Activated CD4-positive, CD25-positive, alpha-beta regulatory T cell treated with anti-CD3 and anti-CD28 coated beads, Interleukin-2, amount 50 U/mL, for 24 hours (primary cell): ENCODE measurements at regions not wholly inside any gene's neighbourhood (a gene's known extent, or its start where the extent isn't known, plus 50 kb on each side); places are given as distances from the start of the nearest gene placed in this dataset.
A peak's percentile ranks its signal among the peaks of the same experiment; 100 is the strongest.
"Not testable (repeated sequence)": the region's sequence is repeated elsewhere in the genome, so short reads cannot be mapped to it uniquely, and the experiment has no call there.

Experiments used
- ATAC-seq, 2 donors: fragments of 150-1000 bp; cut with Tn5 transposase; one replicate each; pipeline ENCODE4 v1.10.0; 2021; ENCODE audit warnings: mild to moderate bottlenecking in 1 of 2, moderate library complexity in 1 of 2

DNA sequence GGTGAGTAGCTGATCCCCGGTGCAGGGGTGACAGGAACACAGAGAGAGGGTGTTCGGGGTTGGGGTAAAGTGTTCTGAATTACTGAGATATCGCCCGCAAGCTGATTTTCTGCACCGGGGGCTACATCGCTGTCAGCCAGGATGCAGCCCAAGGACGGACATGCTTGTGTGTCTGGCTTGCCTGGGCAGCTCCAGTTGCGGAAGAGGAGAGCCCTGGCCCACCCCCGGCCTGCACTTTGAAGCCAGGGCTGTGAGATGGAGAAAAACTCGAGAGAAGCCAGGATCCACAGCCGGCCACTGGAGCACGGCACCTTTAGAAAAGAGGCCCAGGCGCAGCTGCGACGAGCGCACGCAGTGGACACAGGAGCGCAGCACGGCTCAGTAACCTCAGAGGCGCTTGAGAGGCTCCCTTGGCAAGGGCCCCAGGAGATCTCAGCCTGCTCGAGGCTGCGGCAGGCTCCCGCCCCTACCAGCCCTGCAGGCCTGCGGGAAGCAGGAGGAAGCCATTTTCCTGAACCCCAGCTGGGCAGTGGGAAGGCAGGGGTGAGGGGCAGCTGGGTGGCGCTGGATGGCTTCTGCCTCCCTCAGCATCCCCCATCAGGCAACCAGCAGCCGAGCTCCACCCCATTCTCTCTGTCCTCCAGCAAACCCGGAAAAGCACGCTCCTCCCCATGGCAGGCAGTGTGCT lies 59.2 kb downstream of the C9orf50 start:
- ATAC-seq = no peak

GRCh38 chr9:129560881-129561306 lies 60.0 kb downstream of the C9orf50 start:
- no peak for ATAC-seq

DNA sequence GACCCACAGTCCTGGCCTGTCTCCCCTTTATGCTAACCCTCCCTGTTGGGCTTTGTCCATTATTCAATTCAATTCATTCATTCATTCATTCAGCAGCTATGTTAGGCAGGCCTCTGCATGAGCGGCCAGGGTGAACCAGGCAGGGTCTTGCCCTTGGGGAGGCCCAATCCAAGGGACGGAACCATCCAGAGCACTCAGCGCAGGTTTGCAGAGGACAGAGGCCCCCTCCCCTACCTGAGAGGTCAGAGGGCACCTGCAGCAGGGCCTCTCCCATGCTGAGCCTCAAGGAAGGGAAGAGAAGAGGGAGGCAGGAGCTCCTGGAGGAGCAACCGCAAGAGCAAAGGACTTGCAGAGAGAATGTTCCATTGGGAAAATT lies 61.4 kb downstream of the C9orf50 start:
- ATAC-seq = no peak

- no peak for ATAC-seq
Measured at GRCh38 chr9:129558551-129559505, 62.1 kb downstream of the C9orf50 start.

DNA sequence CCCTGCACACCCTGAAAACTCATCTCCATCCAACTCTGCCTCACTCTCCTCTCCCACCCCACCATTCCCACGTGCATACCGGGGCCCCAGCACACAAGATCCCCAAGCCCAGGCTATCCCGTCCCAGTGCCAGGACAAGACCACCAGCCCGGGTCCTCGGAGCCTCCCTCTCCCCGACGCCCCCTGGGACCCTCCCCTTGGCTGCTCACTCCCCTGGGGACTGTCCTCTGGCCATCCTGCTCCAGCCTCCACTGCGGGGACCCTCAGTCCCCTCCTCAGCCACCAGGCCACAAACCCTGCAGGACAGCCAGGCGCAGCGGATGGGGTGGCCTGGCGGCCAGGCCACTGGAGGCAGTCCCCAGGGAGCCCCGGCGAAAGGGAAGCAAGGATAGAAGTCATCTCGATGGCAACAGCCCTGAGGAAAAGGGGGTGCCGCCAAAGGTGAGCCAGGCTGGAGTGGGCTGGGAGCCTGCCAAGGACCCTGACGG lies 62.8 kb downstream of the C9orf50 start:
- ATAC-seq = no peak

DNA sequence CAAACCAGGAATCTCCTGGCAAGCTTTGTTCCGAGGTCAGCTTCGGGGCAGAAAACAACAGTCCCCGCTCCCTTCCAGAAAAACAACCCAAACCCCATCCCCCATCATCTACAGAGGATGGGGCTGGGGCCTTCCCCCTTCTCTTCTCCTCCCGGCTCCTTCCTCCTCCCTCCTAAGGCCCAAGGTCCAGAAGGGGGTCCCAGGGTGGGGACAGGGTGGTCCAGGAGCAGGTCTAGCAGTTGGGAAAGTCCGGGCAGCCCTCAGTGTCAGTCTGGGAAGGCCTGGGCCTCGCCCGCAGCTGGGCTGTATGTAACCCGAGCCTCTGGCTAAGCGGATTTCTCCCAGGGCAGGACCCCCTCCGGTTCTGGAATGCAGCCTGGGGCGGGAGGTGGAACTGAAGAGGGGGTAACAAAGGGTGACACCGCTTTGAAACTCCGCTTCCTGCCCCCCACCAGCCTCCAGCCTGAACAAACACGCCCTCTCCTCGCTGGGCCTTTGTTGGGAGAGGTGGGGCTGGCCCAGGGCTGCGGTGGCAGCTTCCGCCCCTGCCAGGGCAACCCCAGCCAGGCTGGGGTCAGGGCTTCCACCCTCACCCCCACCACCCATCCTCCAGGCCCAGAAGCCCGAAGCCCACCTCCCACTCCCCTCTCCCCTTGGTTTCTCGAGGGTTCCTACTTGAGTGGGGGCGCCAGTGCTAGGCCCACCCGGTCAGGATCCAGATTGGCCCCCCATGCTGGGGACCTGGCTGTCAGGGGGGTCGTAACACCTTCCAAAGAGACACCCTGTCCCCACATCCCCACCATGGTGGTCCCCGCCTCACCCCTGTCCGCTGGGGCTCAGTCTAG lies 63.5 kb downstream of the C9orf50 start:
- no peak for ATAC-seq

GRCh38 chr9:129556491-129557191 lies 64.3 kb downstream of the C9orf50 start:
- ATAC-seq = no peak

DNA sequence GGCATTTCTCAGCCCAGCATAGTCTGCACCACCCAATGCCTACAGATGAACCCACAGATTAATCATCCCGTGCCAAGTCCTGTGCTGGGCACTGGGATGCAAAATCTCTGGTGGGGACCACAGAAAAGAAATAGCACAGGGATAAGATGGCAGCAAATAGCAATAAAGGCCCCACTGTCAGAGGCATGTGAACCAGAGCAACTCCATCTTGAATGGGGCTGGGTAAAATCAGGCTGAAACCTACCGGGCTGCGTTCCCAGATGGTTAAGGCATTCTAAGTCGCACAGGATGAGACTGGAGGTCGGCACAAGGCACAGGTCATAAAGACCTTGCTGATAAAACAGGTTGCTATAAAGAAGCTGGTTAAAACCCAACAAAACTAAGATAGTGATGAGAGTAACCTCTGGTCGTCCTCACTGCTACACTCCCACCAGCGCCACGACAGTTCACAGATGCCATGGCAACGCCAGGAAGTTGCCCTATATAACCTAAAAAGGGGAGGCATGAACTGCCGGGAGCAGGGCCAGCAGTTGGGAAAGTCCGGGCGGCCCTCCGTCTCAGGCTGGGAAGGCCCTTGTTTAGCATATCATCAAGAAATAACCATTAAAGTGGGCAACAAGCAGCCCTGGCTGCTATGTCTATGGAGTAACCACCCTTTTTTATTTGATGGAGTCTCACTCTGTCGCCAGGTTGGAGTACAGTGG lies 65.2 kb downstream of the C9orf50 start:
- no peak for ATAC-seq

DNA sequence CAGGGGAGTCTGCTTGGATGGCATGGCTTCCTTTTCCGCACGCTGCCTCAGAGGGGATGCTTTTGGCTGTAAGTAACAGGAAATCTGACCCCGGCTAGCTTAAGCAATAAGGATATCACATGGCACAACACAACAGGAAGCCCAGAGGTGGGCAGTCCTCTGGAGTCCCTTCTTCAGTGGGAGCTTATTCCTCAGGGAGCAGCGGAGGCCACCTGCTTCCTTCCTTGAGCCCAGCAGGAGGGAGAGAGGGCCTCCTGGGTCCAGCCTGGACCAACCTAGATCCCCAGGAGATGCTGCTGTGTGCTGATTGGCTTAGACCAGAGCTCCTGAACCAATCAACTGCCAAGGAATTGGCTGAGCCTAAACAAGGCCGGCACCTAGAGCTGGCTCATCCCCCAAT lies 66.3 kb downstream of the C9orf50 start:
- no peak for ATAC-seq

GRCh38 chr9:129553277-129553676 lies 67.6 kb downstream of the C9orf50 start:
- no peak for ATAC-seq

- ATAC-seq = no peak
Measured at GRCh38 chr9:129552064-129552463, 68.8 kb downstream of the C9orf50 start.

DNA sequence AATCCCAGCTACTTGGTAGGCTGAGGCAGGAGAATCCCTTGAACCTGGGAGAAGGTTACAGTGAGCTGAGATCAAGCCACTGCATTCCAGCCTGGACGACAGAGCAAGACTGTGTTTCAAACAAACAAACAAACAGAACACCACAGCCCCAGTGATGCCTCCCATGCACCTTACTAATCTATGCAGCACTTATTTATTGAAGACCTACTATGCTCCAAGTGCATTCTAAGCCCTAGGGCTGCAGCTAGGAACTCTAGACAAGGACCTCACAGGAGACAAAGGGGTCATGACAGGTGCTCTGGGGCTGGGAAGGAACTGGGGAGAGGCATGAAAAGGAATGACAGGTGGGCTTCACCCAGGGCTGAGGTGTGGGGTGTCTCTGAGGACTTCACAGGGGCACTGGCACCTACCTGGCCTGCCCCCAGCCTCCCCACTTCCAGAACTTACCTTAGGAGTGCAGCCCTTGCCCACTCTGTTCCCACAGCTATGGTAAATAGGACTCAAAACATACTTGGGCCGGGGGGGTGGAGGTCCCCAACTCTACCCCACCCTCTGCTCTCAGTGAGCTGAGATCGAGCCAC lies 69.4 kb downstream of the C9orf50 start:
- no peak for ATAC-seq

GRCh38 chr9:129550977-129551376 lies 69.9 kb downstream of the C9orf50 start:
- ATAC-seq = not testable (repeated sequence)

DNA sequence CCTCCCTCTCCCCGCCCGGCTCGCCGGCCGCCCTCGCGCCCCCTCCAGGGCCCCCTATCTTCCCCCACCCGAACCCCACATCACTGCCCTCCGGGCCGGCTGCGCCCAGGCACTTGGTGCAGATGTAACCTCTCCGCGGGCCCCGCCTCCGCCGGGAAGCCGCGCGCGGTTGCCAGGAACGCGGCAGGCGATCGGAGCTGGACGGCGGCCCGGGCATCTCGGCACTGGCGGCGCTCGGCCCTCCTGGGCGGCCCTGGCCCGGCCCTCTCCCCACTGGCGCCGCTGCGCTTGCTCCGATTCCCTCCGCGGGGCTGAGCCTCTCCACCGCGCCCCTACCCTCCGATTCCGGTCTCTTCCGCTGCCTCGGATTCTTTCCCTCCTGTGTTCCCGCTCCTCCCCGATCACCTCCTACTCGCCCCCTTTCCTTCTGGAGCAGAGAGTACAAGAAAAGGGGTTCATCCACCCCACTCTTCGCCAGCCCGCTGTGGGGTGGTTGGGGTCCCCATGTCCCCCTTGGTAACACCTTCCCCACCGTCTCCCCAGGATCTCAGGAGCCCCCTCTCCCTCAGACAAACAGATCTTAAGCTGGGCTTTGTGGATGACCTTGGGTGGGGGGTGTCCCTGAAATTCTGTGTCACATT lies 70.6 kb downstream of the C9orf50 start:
- peak in 1 of 2 donors; percentile 10 for ATAC-seq

- no peak for ATAC-seq
Measured at GRCh38 chr9:129549684-129550083, 71.2 kb downstream of the C9orf50 start.

- no peak for ATAC-seq
Measured at GRCh38 chr9:129549139-129549538, 71.8 kb downstream of the C9orf50 start.

- no peak for ATAC-seq
Measured at GRCh38 chr9:129548571-129549135, 72.2 kb downstream of the C9orf50 start.

DNA sequence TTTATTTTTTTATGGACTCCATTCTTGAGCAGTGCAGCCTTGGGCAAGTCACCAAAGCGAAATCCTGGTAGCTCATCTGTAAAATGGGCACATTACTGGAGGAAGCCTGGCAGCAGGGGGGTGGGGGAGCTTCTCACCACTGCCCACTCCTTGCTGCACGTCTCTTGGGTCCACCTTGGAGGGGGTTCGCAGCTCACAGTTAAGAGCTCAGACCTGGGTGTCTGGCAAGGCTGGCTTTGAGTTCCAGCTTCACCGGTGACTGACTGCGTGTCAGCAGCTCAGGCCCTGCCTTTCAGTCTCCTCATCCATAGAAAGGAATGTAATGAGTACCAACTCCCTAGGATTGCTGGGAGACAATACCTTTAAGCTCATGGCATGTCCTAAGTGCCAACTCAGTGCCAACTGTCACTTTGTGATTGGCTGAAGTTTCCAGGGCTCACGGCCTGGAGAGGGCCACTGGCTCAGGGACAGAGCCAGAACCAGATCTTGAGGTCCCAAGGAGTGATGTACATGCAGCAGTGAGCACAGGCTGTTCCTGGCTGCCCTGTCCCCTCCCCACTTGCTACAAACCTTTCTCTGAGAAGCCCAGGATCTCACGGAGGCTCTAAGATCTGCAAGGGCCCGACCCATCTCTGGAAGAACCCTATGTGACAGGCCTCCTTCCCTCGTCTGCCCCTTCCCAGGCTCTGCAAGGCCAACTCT lies 72.9 kb downstream of the C9orf50 start:
- ATAC-seq = no peak

GRCh38 chr9:129547063-129547462 lies 73.8 kb downstream of the C9orf50 start:
- ATAC-seq = no peak

DNA sequence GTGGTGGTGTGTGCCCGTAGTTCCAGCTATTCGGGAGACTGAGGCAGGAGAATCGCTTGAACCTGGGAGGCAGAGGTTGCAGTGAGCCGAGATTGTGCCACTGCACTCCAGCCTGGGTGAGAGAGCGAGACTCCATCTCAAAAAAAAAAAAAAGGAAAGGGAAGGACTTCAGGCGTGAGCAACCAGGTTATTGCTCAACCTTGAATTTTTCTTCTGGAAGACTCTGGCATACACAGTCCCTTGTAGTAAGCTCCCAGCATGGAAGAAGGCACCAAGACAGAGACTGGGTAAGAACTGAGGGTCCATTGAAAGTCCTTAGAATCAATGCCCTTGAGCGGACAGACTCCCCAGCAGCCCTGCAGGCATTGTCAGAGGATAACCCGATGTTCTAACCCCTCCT lies 75.0 kb downstream of the C9orf50 start:
- not testable (repeated sequence) for ATAC-seq
